HEK293 (cell line): ENCODE measurements at regions not wholly inside any gene's neighbourhood (a gene's known extent, or its start where the extent isn't known, plus 50 kb on each side); places are given as distances from the start of the nearest gene placed in this dataset.

Experiments used
- RBAK ChIP-seq: fragments of 450-650 bp; formaldehyde crosslinking; IDR thresholded peaks from 2 replicates; pipeline ENCODE4 v1.5.1; 2016; ENCODE audit warnings: missing biosample characterization, missing genetic modification characterization
- TRIM28 ChIP-seq: IDR thresholded peaks from 2 replicates; pipeline ENCODE4 v1.6.1; 2011; ENCODE audit warnings: low read length, control low read depth, borderline replicate concordance
- ZNF121 ChIP-seq: fragments of 450-650 bp; formaldehyde crosslinking; IDR thresholded peaks from 2 replicates; pipeline ENCODE4 v1.5.1; 2016; ENCODE audit warnings: missing biosample characterization, missing genetic modification characterization
- ZNF239 ChIP-seq: fragments of 450-650 bp; formaldehyde crosslinking; IDR thresholded peaks from 2 replicates; pipeline ENCODE4 v1.5.1; 2016; ENCODE audit warnings: missing biosample characterization, missing genetic modification characterization
- ZNF426 ChIP-seq: fragments of 450-650 bp; formaldehyde crosslinking; IDR thresholded peaks from 2 replicates; pipeline ENCODE4 v1.5.1; 2017; ENCODE audit warnings: missing biosample characterization, missing genetic modification characterization, mild to moderate bottlenecking, inconsistent platforms, moderate library complexity
- ZNF658 ChIP-seq: fragments of 450-650 bp; formaldehyde crosslinking; IDR thresholded peaks from 2 replicates; pipeline ENCODE4; 2016; ENCODE audit warnings: missing biosample characterization, missing genetic modification characterization
- TF ChIP-seq, protein P1 (sequence below): fragments of 450-650 bp; formaldehyde crosslinking; IDR thresholded peaks from 2 replicates; pipeline ENCODE4 v1.5.1; 2016; ENCODE audit warnings: missing biosample characterization, missing genetic modification characterization
- TF ChIP-seq, protein P2 (sequence below): sonication (generic); formaldehyde crosslinking; IDR thresholded peaks from 2 replicates; pipeline ENCODE4 v1.8.1; 2022; ENCODE audit warnings: mild to moderate bottlenecking, moderate library complexity, missing genetic modification reagents

DNA sequence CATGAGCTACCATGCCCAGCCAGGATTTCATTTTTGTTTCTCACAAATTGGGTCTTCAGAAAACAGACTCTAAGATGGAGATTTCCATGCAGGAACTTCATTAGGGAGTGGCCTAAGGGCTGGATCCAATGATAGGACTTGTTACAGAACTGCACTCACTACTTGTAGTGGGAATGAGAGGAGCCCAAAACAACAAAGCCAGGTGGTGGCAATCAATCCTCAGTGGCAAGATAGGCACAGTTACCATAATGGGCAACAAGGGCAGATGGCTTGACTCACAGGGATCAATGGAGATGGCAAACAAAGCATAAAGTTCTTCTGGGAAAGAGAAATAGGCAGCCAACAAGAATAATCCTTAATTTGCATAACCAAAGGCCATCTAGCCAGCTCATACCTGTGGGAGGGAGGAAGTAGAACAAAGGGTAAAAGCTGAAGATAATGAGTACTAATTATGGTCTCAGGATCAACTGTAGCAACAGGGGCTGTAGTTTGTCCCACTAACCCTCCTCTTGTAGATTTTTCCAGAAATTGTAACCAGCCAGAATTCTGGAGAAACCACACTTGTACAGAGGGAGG, 72.8 kb upstream of the MAPK10 start:
- TF ChIP-seq TRIM28 (no peak), ZNF658 (no peak), ZNF121 (tag by site-specific recombination) (no peak), RBAK (tag by site-specific recombination) (no peak), ZNF426 (tag by site-specific recombination) (no peak), ZNF239 (no peak)
- TF ChIP-seq, protein P1, sequence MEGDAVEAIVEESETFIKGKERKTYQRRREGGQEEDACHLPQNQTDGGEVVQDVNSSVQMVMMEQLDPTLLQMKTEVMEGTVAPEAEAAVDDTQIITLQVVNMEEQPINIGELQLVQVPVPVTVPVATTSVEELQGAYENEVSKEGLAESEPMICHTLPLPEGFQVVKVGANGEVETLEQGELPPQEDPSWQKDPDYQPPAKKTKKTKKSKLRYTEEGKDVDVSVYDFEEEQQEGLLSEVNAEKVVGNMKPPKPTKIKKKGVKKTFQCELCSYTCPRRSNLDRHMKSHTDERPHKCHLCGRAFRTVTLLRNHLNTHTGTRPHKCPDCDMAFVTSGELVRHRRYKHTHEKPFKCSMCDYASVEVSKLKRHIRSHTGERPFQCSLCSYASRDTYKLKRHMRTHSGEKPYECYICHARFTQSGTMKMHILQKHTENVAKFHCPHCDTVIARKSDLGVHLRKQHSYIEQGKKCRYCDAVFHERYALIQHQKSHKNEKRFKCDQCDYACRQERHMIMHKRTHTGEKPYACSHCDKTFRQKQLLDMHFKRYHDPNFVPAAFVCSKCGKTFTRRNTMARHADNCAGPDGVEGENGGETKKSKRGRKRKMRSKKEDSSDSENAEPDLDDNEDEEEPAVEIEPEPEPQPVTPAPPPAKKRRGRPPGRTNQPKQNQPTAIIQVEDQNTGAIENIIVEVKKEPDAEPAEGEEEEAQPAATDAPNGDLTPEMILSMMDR = no peak
- TF ChIP-seq, protein P2, sequence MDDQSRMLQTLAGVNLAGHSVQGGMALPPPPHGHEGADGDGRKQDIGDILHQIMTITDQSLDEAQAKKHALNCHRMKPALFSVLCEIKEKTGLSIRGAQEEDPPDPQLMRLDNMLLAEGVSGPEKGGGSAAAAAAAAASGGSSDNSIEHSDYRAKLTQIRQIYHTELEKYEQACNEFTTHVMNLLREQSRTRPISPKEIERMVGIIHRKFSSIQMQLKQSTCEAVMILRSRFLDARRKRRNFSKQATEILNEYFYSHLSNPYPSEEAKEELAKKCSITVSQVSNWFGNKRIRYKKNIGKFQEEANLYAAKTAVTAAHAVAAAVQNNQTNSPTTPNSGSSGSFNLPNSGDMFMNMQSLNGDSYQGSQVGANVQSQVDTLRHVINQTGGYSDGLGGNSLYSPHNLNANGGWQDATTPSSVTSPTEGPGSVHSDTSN (CRISPR knock-in tag) = no peak
